Bone marrow (tissue), 2 donors: ENCODE measurements at regions not wholly inside any gene's neighbourhood (a gene's known extent, or its start where the extent isn't known, plus 50 kb on each side); places are given as distances from the start of the nearest gene placed in this dataset.

Experiments
- DNase-seq, 2 donors: peaks; one replicate each; lab custom pipeline; 2025; lab: John Stamatoyannopoulos, UW

GRCh38 chr2:121019071-121019470 is 265.9 kb downstream of the TFCP2L1 start:
- no peak for DNase-seq

- DNase-seq, result no peak
Measured at GRCh38 chr2:121019756-121020155, 265.2 kb downstream of the TFCP2L1 start.

GRCh38 chr2:121021685-121022084 is 263.3 kb downstream of the TFCP2L1 start:
- no peak for DNase-seq

GRCh38 chr2:121028577-121028976 is 256.4 kb downstream of the TFCP2L1 start:
- DNase-seq, result no peak

- DNase-seq, result no peak
Measured at GRCh38 chr2:121030523-121030922, 254.5 kb downstream of the TFCP2L1 start.

- DNase-seq, result no peak
Measured at GRCh38 chr2:121031568-121032340, 253.2 kb downstream of the TFCP2L1 start.

GRCh38 chr2:121033461-121033996 is 251.5 kb downstream of the TFCP2L1 start:
- DNase-seq, result no peak

GRCh38 chr2:121034551-121034950 is 250.5 kb downstream of the TFCP2L1 start:
- no peak for DNase-seq

- no peak for DNase-seq
Measured at GRCh38 chr2:121036226-121036692, 248.7 kb downstream of the TFCP2L1 start.

GRCh38 chr2:121037480-121037879 is 247.5 kb downstream of the TFCP2L1 start:
- no peak for DNase-seq

GRCh38 chr2:121038031-121038430 is 247.0 kb downstream of the TFCP2L1 start:
- DNase-seq, result no peak

- DNase-seq, result no peak
Measured at GRCh38 chr2:121038431-121038830, 246.6 kb downstream of the TFCP2L1 start.

- DNase-seq, result no peak
Measured at GRCh38 chr2:121038891-121039616, 245.9 kb downstream of the TFCP2L1 start.

- no peak for DNase-seq
Measured at GRCh38 chr2:121039679-121040078, 245.3 kb downstream of the TFCP2L1 start.

- no peak for DNase-seq
Measured at GRCh38 chr2:121041516-121041915, 243.5 kb downstream of the TFCP2L1 start.

GRCh38 chr2:121043061-121043826 is 241.8 kb downstream of the TFCP2L1 start:
- DNase-seq, result no peak

- no peak for DNase-seq
Measured at GRCh38 chr2:121043827-121044222, 241.2 kb downstream of the TFCP2L1 start.

- DNase-seq, result no peak
Measured at GRCh38 chr2:121044412-121044811, 240.6 kb downstream of the TFCP2L1 start.

GRCh38 chr2:121045245-121045644 is 239.8 kb downstream of the TFCP2L1 start:
- DNase-seq, result no peak

- DNase-seq, result no peak
Measured at GRCh38 chr2:121046335-121046734, 238.7 kb downstream of the TFCP2L1 start.

GRCh38 chr2:121047383-121047782 is 237.6 kb downstream of the TFCP2L1 start:
- DNase-seq, result no peak

GRCh38 chr2:121049131-121049530 is 235.9 kb downstream of the TFCP2L1 start:
- no peak for DNase-seq
